ENCODE measurements at regions not wholly inside any gene's neighbourhood (a gene's known extent, or its start where the extent isn't known, plus 50 kb on each side); places are given as distances from the start of the nearest gene placed in this dataset.

- TF ChIP-seq CTCF (IDR thresholded peaks at IDR 0.05), result no peak
- no peaks in the 10 kb centered on the region for H3K9me3 ChIP-seq
- ATAC-seq (ENCODE audit: insufficient number of reproducible peaks, low FRiP score, low read depth) (no peak), DNase-seq (ENCODE audit: low spot score) (no peak)
- no peaks in the 10 kb centered on the region for H3K27me3 ChIP-seq (replicated peaks; ENCODE audit: insufficient read depth)
- H3K4me3 ChIP-seq, result no peak overlapping the region
- no peak overlapping the region for H3K27ac ChIP-seq
- peaks cover 0 to 7% of the 10 kb centered on the region in 2 donors for H3K4me1 ChIP-seq (ENCODE audit: control insufficient read depth in 1 of 2, low read depth in 2 of 2)
- H3K36me3 ChIP-seq, result no peaks in the 10 kb centered on the region
These were observed 448.5 kb downstream of the PDZRN4 start for GRCh38 chr12:41636653-41637052.

GRCh38 chr12:41635626-41636364 is 447.7 kb downstream of the PDZRN4 start:
- DNase-seq (ENCODE audit: low spot score) (no peak), ATAC-seq (ENCODE audit: insufficient number of reproducible peaks, low FRiP score, low read depth) (no peak)
- H3K36me3 ChIP-seq, result no peaks in the 10 kb centered on the region
- no peak for TF ChIP-seq CTCF (IDR thresholded peaks at IDR 0.05)
- H3K27ac ChIP-seq, result no peak overlapping the region
- peaks cover 0 to 7% of the 10 kb centered on the region in 2 donors for H3K4me1 ChIP-seq (ENCODE audit: control insufficient read depth in 1 of 2, low read depth in 2 of 2)
- H3K9me3 ChIP-seq, result no peaks in the 10 kb centered on the region
- H3K4me3 ChIP-seq, result no peak overlapping the region
- no peaks in the 10 kb centered on the region for H3K27me3 ChIP-seq (replicated peaks; ENCODE audit: insufficient read depth)

GRCh38 chr12:41634091-41634490 is 446.0 kb downstream of the PDZRN4 start:
- no peaks in the 10 kb centered on the region for H3K27me3 ChIP-seq (replicated peaks; ENCODE audit: insufficient read depth)
- no peak overlapping the region for H3K4me3 ChIP-seq
- no peak for TF ChIP-seq CTCF (IDR thresholded peaks at IDR 0.05)
- peaks cover 0 to 7% of the 10 kb centered on the region in 2 donors for H3K4me1 ChIP-seq (ENCODE audit: control insufficient read depth in 1 of 2, low read depth in 2 of 2)
- no peak for DNase-seq (ENCODE audit: low spot score)
- H3K27ac ChIP-seq, result no peak overlapping the region
- no peak for ATAC-seq (ENCODE audit: insufficient number of reproducible peaks, low FRiP score, low read depth)
- H3K36me3 ChIP-seq, result no peaks in the 10 kb centered on the region
- no peaks in the 10 kb centered on the region for H3K9me3 ChIP-seq

GRCh38 chr12:41629611-41630010 is 441.5 kb downstream of the PDZRN4 start:
- no peak for DNase-seq (ENCODE audit: low spot score)
- H3K36me3 ChIP-seq, result no peaks in the 10 kb centered on the region
- H3K27me3 ChIP-seq (replicated peaks; ENCODE audit: insufficient read depth), result no peaks in the 10 kb centered on the region
- no peaks in the 10 kb centered on the region for H3K9me3 ChIP-seq
- H3K27ac ChIP-seq, result no peak overlapping the region
- no peak overlapping the region for H3K4me3 ChIP-seq
- no peak for TF ChIP-seq CTCF (IDR thresholded peaks at IDR 0.05)
- ATAC-seq (ENCODE audit: insufficient number of reproducible peaks, low FRiP score, low read depth), result no peak
- H3K4me1 ChIP-seq (ENCODE audit: control insufficient read depth in 1 of 2, low read depth in 2 of 2), result no peaks in the 10 kb centered on the region

- H3K4me3 ChIP-seq, result no peak overlapping the region
- H3K36me3 ChIP-seq, result no peaks in the 10 kb centered on the region
- no peaks in the 10 kb centered on the region for H3K27me3 ChIP-seq (replicated peaks; ENCODE audit: insufficient read depth)
- no peak overlapping the region for H3K27ac ChIP-seq
- H3K9me3 ChIP-seq, result no peaks in the 10 kb centered on the region
- ATAC-seq (ENCODE audit: insufficient number of reproducible peaks, low FRiP score, low read depth) (no peak), DNase-seq (ENCODE audit: low spot score) (no peak)
- no peaks in the 10 kb centered on the region for H3K4me1 ChIP-seq (ENCODE audit: control insufficient read depth in 1 of 2, low read depth in 2 of 2)
- no peak for TF ChIP-seq CTCF (IDR thresholded peaks at IDR 0.05)
These were observed 439.4 kb downstream of the PDZRN4 start for GRCh38 chr12:41627476-41627875.
